Left ventricle myocardium inferior (tissue), 1 donor: ENCODE measurements at regions not wholly inside any gene's neighbourhood (a gene's known extent, or its start where the extent isn't known, plus 50 kb on each side); places are given as distances from the start of the nearest gene placed in this dataset.

Experiments used
- DNase-seq: peaks from one replicate; pipeline ENCODE4 v3.0.0-alpha.2; 2020
- H3K27ac ChIP-seq: fragments of 200-600 bp; replicated peaks from 2 replicates; pipeline ENCODE4 v1.8.0; 2021
- H3K27me3 ChIP-seq: fragments of 200-600 bp; 2 replicates; pipeline ENCODE4 v1.8.0; 2021; ENCODE audit warnings: low read depth
- H3K36me3 ChIP-seq: fragments of 200-600 bp; 2 replicates; pipeline ENCODE4 v1.8.0; 2021
- H3K4me1 ChIP-seq: fragments of 200-600 bp; 2 replicates; pipeline ENCODE4 v1.8.0; 2021
- H3K4me3 ChIP-seq: fragments of 200-600 bp; 2 replicates; pipeline ENCODE4 v1.8.0; 2021; ENCODE audit warnings: mild to moderate bottlenecking, moderate library complexity
- H3K9me3 ChIP-seq: fragments of 200-600 bp; replicated peaks from 2 replicates; pipeline ENCODE4 v1.8.0; 2021
- intact Hi-C: fragments of 100-400 bp; cut with micrococcal nuclease; formaldehyde crosslinking; loops from one replicate; pipeline ENCODE4 v1.11.0; 2022
- TF ChIP-seq, protein P1 (sequence below): fragments of 200-600 bp; IDR thresholded peaks from 2 replicates; pipeline ENCODE4 v1.8.0; 2021; ENCODE audit warnings: antibody characterized with exemption, mild to moderate bottlenecking, borderline replicate concordance
- donor health status: DM: no; HTN: yes; CAD: no; lungs with severe emphysema.

DNA sequence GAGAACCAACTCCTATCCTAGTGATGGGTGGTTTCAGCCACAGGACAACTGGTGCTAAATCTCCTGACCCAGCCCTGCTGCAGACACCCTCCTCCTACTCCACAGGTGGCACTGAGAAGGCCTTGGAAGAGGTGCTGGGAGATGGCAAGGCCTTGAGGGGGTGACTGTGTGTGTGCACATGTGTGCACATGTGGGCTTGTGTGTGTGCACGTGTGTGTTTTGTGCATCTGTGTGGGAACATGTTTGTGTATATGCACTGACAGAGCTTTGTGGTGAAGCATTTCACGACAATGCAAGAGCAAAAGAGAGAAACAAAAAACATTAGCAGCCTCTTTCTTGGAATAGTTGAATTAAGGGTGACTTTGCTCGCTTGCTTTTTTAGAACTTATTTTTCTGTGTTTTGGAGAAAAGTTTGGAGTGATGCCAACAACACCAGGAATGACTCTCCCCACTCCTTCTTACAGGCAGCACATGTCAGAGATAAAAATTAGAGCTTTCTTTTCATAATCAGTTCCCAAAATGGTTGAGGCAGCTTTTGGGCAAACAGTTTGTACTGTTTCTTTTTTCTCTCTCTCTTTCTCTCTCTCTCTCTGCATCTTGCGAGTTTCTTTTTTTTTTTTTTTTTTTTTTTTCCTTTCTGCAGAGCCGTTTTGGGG lies 69.5 kb downstream of the SEC61G start:
- intact Hi-C loops, result no loop called here
- no peaks in the 10 kb centered on the region for H3K4me1 ChIP-seq
- no peak for DNase-seq
- H3K9me3 ChIP-seq, result no peaks in the 10 kb centered on the region
- TF ChIP-seq, protein P1, sequence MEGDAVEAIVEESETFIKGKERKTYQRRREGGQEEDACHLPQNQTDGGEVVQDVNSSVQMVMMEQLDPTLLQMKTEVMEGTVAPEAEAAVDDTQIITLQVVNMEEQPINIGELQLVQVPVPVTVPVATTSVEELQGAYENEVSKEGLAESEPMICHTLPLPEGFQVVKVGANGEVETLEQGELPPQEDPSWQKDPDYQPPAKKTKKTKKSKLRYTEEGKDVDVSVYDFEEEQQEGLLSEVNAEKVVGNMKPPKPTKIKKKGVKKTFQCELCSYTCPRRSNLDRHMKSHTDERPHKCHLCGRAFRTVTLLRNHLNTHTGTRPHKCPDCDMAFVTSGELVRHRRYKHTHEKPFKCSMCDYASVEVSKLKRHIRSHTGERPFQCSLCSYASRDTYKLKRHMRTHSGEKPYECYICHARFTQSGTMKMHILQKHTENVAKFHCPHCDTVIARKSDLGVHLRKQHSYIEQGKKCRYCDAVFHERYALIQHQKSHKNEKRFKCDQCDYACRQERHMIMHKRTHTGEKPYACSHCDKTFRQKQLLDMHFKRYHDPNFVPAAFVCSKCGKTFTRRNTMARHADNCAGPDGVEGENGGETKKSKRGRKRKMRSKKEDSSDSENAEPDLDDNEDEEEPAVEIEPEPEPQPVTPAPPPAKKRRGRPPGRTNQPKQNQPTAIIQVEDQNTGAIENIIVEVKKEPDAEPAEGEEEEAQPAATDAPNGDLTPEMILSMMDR, result no peak
- no peak overlapping the region for H3K27ac ChIP-seq
- H3K27me3 ChIP-seq, result no peaks in the 10 kb centered on the region
- H3K4me3 ChIP-seq, result no peak overlapping the region
- no peaks in the 10 kb centered on the region for H3K36me3 ChIP-seq

DNA sequence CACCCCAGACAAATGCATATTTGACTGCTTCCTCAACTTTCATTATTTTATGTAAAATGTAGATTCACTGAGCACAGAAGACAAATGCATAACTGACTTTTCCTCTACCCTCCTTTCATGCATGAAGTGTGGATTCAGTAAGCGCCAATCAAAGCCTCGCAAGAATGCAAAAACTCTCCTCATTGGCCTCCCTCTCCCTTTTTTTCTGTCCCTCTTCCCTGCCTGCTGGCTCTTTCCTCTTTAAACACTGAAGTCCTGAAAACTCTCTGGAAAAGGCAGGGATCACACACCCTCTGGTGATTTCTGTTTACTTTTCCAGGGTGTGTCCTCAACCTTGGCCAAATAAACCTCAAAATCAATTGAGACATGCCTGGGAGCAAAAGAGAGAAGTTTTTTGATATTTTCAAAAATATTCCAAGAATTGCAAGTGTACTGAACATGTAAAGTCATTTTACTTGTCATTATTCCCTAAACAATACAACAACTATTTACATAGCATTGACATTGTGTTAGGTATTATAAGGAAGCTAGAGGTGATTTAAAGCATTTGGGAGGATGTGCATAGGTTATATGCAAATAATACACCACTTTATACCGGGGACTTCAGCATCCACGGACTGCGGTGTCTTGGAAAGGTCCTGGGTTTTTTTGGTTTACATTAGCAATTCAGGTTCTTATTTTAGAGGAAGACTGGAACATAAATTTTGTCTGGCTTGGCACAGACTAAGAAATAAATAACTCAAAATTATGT lies 71.4 kb downstream of the SEC61G start:
- DNase-seq, result no peak
- no peak overlapping the region for H3K27ac ChIP-seq
- TF ChIP-seq, protein P1, result no peak
- H3K36me3 ChIP-seq, result no peaks in the 10 kb centered on the region
- no peaks in the 10 kb centered on the region for H3K9me3 ChIP-seq
- H3K27me3 ChIP-seq, result peaks cover 2% of the 10 kb centered on the region
- no peak overlapping the region for H3K4me3 ChIP-seq
- H3K4me1 ChIP-seq, result no peaks in the 10 kb centered on the region
- intact Hi-C loops, result no loop called here

DNA sequence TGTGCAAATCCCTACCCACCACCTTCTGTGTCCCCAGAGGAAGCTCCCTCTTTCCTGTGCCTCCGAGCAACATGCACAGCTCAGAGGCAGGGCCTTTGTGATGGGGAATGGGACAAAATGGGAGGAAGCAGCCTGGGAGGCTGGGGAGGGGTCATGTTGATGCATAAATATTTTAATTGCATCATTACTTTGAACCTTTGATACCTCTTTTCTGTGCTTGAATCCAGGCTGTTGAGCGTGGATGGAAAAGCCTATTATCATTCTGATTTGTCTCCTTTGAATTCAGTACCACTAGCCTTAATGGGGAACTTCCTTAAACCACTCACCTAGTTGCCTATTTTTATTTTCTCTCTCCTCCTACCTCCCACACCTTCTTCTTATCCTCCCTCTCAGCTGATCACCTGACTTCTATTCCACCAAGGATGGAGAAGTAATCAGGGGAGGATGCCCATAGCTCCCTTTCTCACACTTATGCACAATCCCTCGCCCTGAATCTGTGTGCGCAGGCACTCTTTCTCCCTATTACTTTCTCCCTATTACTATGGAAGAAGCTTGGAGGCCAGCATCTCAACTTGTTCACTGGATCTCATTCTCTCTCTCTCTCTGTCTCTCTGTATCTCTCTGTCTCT lies 78.5 kb downstream of the SEC61G start:
- Histone ChIP-seq H3K9me3 (no peaks in the 10 kb centered on the region), H3K27ac (no peak overlapping the region), H3K4me1 (no peaks in the 10 kb centered on the region), H3K27me3 (peaks cover 12% of the 10 kb centered on the region), H3K4me3 (no peak overlapping the region), H3K36me3 (no peaks in the 10 kb centered on the region)
- TF ChIP-seq, protein P1, result no peak
- intact Hi-C loops, result no loop called here
- no peak for DNase-seq

DNA sequence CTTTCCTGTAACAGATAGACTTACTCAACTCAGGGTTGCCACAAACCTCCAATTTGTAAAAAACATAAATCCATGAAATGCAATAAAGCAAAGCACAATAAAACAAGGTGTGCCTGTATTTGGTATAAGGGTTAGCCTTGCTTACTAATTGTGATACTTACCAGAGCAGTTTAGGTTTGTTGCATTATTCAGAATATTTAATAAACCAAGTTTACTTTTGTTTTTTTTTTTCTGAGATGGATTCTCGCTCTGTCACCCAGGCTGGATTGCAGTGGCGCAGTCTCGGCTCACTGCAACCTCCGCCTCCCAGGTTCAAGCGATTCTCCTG lies 79.6 kb downstream of the SEC61G start:
- TF ChIP-seq, protein P1, result no peak
- intact Hi-C loops, result no loop called here
- Histone ChIP-seq H3K9me3 (no peaks in the 10 kb centered on the region), H3K27me3 (peaks cover 18% of the 10 kb centered on the region), H3K4me1 (no peaks in the 10 kb centered on the region), H3K36me3 (no peaks in the 10 kb centered on the region), H3K4me3 (no peak overlapping the region), H3K27ac (no peak overlapping the region)
- no peak for DNase-seq

DNA sequence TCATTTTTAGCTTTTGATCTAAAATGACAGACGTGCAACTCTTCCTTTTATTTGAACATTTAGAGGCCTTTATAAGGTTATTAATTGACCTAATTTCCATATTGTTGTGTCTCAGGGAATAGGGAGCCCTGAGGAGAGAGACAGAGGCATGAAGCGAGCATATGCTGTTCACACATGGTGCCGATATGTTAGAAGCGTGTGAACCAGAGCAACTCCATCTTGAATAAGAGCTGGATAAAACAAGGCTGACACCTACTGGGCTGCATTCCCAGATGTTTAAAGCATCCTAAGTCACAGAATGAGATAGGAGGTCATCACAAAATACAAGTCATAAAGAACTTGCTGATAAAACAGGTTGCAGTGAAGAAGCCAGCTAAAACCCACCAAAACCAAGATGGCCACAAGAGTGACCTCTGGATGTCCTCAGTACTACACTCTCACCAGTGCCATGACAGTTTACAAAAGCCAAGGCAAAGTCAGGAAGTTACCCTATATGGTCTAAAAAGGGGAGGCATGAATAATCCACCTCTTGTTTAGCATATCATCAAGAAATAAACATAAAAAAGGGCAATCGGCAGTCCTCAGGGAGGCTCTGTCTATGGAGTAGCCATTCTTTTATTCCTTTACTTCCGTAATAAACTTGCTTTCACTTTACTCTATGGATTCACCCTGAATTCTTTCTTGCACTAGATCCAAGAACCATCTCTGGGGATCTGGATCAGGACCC lies 80.1 kb downstream of the SEC61G start:
- TF ChIP-seq, protein P1, result no peak
- no peak overlapping the region for H3K4me3 ChIP-seq
- DNase-seq, result no peak
- H3K27me3 ChIP-seq, result peaks cover 22% of the 10 kb centered on the region
- H3K36me3 ChIP-seq, result no peaks in the 10 kb centered on the region
- no peaks in the 10 kb centered on the region for H3K9me3 ChIP-seq
- intact Hi-C loops, result no loop called here
- no peak overlapping the region for H3K27ac ChIP-seq
- H3K4me1 ChIP-seq, result no peaks in the 10 kb centered on the region
